Psoas muscle (tissue), 7 donors: ENCODE measurements at regions not wholly inside any gene's neighbourhood (a gene's known extent, or its start where the extent isn't known, plus 50 kb on each side); places are given as distances from the start of the nearest gene placed in this dataset.

ENCODE experiments used
- ATAC-seq, 4 donors: fragments of 200-7000 bp; cut with Tn5 transposase; one replicate each; pipeline ENCODE4 v1.9.1; 2020; ENCODE audit warnings: moderate library complexity in 3 of 4, mild to moderate bottlenecking in 2 of 4
- DNase-seq, 2 donors: peaks; one replicate each; pipeline ENCODE4 v3.0.0-alpha.2; 2020
- H3K27ac ChIP-seq: fragments of 200-600 bp; one replicate; pipeline ENCODE4 v1.8.0; 2022
- H3K27me3 ChIP-seq, 3 donors: fragments of 200-600 bp in 1 of 3; one replicate each; pipeline versions ENCODE4 v1.6.1 to v1.8.0; 2013 to 2022; ENCODE audit warnings: low read length in 2 of 3, mild to moderate bottlenecking in 2 of 3, moderate library complexity in 1 of 3; ENCODE audit not compliant: insufficient read depth in 3 of 3
- H3K36me3 ChIP-seq, 2 donors: fragments of 200-600 bp in 1 of 2; one replicate each; pipeline versions ENCODE4 v1.6.1 to v1.8.0; 2013 to 2022; ENCODE audit warnings: low read depth in 1 of 2, mild to moderate bottlenecking in 1 of 2, moderate library complexity in 1 of 2; ENCODE audit not compliant: insufficient read depth in 1 of 2
- H3K4me1 ChIP-seq: fragments of 200-600 bp; one replicate; pipeline ENCODE4 v1.8.0; 2022
- H3K4me3 ChIP-seq: fragments of 200-600 bp; one replicate; pipeline ENCODE4 v1.8.0; 2022; ENCODE audit warnings: mild to moderate bottlenecking
- H3K9me3 ChIP-seq: fragments of 200-600 bp; one replicate; pipeline ENCODE4 v1.8.0; 2022
- WGBS, 3 donors: extraction: QIAGEN DNeasy Blood & Tissue Kit; methylation state at CpG; one replicate each; pipeline versions ENCODE4 v1.1.6 to v1.1.7; 2013; 5-methylcytosine and 5-hydroxymethylcytosine counted together
- intact Hi-C, 2 donors: fragments of 100-400 bp; cut with DNase I; formaldehyde crosslinking; loops; one replicate each; pipeline versions ENCODE4 v1.11.0 to v1.14.2; 2022
- TF ChIP-seq, protein P1 (sequence below): fragments of 200-600 bp; IDR thresholded peaks from one replicate; pipeline ENCODE4 v1.8.0; 2022; ENCODE audit warnings: antibody characterized with exemption
- donor health status: healthy with polysubstance abuse.
- donor health status: DM: no; HTN: no; CAD: no; lungs with moderate emphysema.
- donor health status: Bipolar disorder and iron deficiency.
- donor health status: healthy.
- donor health status: DM: yes; HTN: yes; CAD: no.
- donor health status: DM: no; HTN: no; CAD: no.
- donor health status: DM: yes; HTN: yes; CAD: no.

- DNase-seq = no peak
- H3K27ac ChIP-seq = no peak overlapping the region
- H3K27me3 ChIP-seq = peaks cover 0 to 2% (median 0%) of the 10 kb centered on the region in 3 donors
- no peaks in the 10 kb centered on the region for H3K9me3 ChIP-seq
- no peak overlapping the region for H3K4me3 ChIP-seq
- TF ChIP-seq, protein P1, sequence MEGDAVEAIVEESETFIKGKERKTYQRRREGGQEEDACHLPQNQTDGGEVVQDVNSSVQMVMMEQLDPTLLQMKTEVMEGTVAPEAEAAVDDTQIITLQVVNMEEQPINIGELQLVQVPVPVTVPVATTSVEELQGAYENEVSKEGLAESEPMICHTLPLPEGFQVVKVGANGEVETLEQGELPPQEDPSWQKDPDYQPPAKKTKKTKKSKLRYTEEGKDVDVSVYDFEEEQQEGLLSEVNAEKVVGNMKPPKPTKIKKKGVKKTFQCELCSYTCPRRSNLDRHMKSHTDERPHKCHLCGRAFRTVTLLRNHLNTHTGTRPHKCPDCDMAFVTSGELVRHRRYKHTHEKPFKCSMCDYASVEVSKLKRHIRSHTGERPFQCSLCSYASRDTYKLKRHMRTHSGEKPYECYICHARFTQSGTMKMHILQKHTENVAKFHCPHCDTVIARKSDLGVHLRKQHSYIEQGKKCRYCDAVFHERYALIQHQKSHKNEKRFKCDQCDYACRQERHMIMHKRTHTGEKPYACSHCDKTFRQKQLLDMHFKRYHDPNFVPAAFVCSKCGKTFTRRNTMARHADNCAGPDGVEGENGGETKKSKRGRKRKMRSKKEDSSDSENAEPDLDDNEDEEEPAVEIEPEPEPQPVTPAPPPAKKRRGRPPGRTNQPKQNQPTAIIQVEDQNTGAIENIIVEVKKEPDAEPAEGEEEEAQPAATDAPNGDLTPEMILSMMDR = no peak
- no peak for ATAC-seq
- intact Hi-C loops = no loop called here
- no peaks in the 10 kb centered on the region for H3K4me1 ChIP-seq
- no peaks in the 10 kb centered on the region for H3K36me3 ChIP-seq
Observed at GRCh38 chr2:17182399-17182798, 335.8 kb downstream of the RAD51AP2 start.

GRCh38 chr2:17181051-17181752, 337.0 kb downstream of the RAD51AP2 start:
- H3K4me3 ChIP-seq = no peak overlapping the region
- TF ChIP-seq, protein P1 = no peak
- DNase-seq (no peak), ATAC-seq (no peak)
- H3K4me1 ChIP-seq = no peaks in the 10 kb centered on the region
- H3K9me3 ChIP-seq = no peaks in the 10 kb centered on the region
- H3K27me3 ChIP-seq = peaks cover 0 to 2% (median 0%) of the 10 kb centered on the region in 3 donors
- H3K27ac ChIP-seq = no peak overlapping the region
- intact Hi-C loops = no loop called here
- no peaks in the 10 kb centered on the region for H3K36me3 ChIP-seq
- 72 to 77% (median 76%) methylated on average over 4 of the region's 4 CpGs for WGBS, 3 donors

- H3K4me3 ChIP-seq = no peak overlapping the region
- TF ChIP-seq, protein P1 = no peak
- intact Hi-C loops = no loop called here
- no peaks in the 10 kb centered on the region for H3K36me3 ChIP-seq
- WGBS, 3 donors = 89 to 92% (median 90%) methylated on average over 1 of the region's 1 CpG
- DNase-seq (no peak), ATAC-seq (no peak)
- peaks cover 0 to 2% (median 0%) of the 10 kb centered on the region in 3 donors for H3K27me3 ChIP-seq
- H3K27ac ChIP-seq = no peak overlapping the region
- no peaks in the 10 kb centered on the region for H3K9me3 ChIP-seq
- no peaks in the 10 kb centered on the region for H3K4me1 ChIP-seq
Observed at GRCh38 chr2:17179145-17179808, 339.0 kb downstream of the RAD51AP2 start.

DNA sequence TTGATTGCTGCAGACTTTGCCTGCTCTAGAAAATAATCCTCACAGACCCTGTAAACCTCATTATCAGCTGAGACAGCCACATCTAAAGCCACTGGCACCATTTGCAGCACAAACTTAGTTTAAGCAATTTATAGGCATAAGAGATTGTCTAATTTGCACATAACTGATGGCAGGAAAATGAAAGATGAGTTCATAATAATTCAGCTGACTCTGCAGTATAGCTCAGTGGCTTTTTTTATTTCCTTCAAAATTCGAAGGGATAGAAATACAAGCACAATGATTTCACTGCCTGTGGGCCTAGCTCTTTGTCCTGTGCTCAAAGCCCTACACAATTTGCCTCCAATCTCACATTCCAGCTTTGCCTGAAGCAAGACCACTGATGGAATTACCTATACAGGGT, 341.2 kb downstream of the RAD51AP2 start:
- DNase-seq (no peak), ATAC-seq (no peak)
- Histone ChIP-seq H3K4me3 (no peak overlapping the region), H3K27me3 (peaks cover 0 to 2% (median 0%) of the 10 kb centered on the region in 3 donors), H3K4me1 (no peaks in the 10 kb centered on the region), H3K27ac (no peak overlapping the region), H3K9me3 (no peaks in the 10 kb centered on the region), H3K36me3 (no peaks in the 10 kb centered on the region)
- intact Hi-C loops = no loop called here
- WGBS, 3 donors = 48 to 55% (median 51%) methylated on average over 1 of the region's 1 CpG
- TF ChIP-seq, protein P1 = no peak
